ENCODE measurements at regions not wholly inside any gene's neighbourhood (a gene's known extent, or its start where the extent isn't known, plus 50 kb on each side); places are given as distances from the start of the nearest gene placed in this dataset.

GRCh38 chr16:22763437-22764080 is 50.4 kb upstream of the HS3ST2 start:
- no peaks in the 10 kb centered on the region for H3K9me2 ChIP-seq (replicated peaks; ENCODE audit: insufficient read depth, low read length)
- H4K20me1 ChIP-seq (ENCODE audit: insufficient read depth, low read length) = no peaks in the 10 kb centered on the region
- no peak for DNase-seq
- H3K9ac ChIP-seq (ENCODE audit: low read length) = no peak overlapping the region
- no peaks in the 10 kb centered on the region for H3F3A ChIP-seq (ENCODE audit: insufficient read depth, low read length)
- H3K79me2 ChIP-seq (ENCODE audit: low read length) = no peaks in the 10 kb centered on the region
- no peak overlapping the region for H3K4me3 ChIP-seq (ENCODE audit: low read length)
- H3K4me2 ChIP-seq (ENCODE audit: low read depth, low read length) = no peak overlapping the region
- no peak overlapping the region for H3K27ac ChIP-seq (ENCODE audit: low read length)
- no peak for TF ChIP-seq EZH2 (optimal IDR thresholded peaks at IDR 0.05; ENCODE audit: low read depth, low read length)
- no peak for TF ChIP-seq CTCF (IDR thresholded peaks at IDR 0.05; ENCODE audit: low read length)
- no peak for TF ChIP-seq EZH2phosphoT487 (IDR thresholded peaks at IDR 0.05; ENCODE audit: low read length)
- H3K4me1 ChIP-seq (ENCODE audit: low read length) = no peaks in the 10 kb centered on the region
- no peaks in the 10 kb centered on the region for H3K9me3 ChIP-seq (replicated peaks; ENCODE audit: insufficient read depth, low read length)
- no peak overlapping the region for H2AFZ ChIP-seq (ENCODE audit: low read length)
- H3K36me3 ChIP-seq (replicated peaks; ENCODE audit: insufficient read depth, low read length) = no peaks in the 10 kb centered on the region
- no peaks in the 10 kb centered on the region for H3K27me3 ChIP-seq (replicated peaks; ENCODE audit: insufficient read depth, low read length)

All from MM.1S (cell line).